HG03196 (cell line): ENCODE measurements at regions not wholly inside any gene's neighbourhood (a gene's known extent, or its start where the extent isn't known, plus 50 kb on each side); places are given as distances from the start of the nearest gene placed in this dataset.
"Not testable (repeated sequence)": the region's sequence is repeated elsewhere in the genome, so short reads cannot be mapped to it uniquely, and the experiment has no call there.

Experiments
- ATAC-seq: cut with Tn5 transposase; IDR thresholded peaks from one replicate; pipeline ENCODE4 v1.9.1; 2021; ENCODE audit not compliant: unreplicated experiment

GRCh38 chr9:106038266-106039001 lies 344.1 kb downstream of the TMEM38B start:
- ATAC-seq: no peak

DNA sequence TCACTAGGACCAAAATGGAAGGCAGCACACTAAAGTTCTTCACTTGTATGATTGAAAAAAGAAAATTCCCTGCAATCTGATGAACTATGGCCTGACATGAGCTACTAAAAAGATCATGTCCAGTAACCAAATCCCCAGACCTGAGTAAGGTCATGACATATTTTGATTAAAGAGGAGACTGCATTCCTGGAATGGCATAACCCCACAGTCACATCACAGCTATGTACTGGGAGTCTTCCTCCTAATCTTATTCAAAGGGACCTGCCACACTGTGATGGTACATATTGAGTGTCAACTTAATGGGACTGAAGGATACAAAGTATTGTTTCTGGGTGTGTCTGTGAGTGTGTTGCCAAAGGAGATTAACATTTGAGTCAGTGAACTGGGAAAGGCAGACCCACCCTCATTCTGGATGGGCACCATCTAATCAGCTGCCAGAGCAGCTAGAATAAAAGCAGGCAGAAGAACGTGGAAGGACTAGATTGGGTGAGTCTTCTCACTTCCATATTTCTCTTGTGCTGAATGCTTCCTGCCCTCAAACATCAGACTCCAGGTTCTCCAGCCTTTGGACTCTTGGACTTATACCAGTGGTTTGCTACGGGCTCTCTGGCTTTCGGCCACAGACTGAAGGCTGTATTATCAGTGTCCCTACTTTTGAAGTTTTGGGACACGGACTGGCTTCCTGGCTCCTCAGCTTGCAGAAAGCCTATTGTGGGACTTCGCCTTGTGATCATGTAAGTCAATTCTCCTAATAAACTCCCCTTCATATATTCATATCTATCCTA lies 345.0 kb downstream of the TMEM38B start:
- ATAC-seq: no peak

GRCh38 chr9:106041920-106042319 lies 347.6 kb downstream of the TMEM38B start:
- ATAC-seq: not testable (repeated sequence)

GRCh38 chr9:106051545-106051944 lies 357.2 kb downstream of the TMEM38B start:
- no peak for ATAC-seq

DNA sequence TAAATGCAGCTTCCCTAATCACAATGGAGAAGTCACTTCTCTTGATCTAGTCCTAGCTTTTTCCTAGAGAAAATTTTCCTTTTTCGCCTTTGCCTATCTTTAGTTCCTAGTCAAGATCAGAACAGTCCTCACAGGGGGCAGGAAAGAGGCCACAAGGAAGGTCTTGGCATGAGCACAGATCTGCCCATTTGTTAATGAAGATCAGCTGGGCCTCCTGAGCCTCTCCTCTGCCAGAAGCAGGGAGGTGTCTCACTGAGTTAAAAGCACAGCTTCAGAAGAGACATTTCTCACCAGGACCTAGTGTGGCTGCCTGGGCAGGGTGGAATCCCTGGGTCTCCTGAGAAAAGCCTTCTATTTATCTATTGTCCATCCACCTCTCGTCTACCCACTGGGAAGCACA lies 357.8 kb downstream of the TMEM38B start:
- no peak for ATAC-seq

GRCh38 chr9:106052735-106053134 lies 358.4 kb downstream of the TMEM38B start:
- no peak for ATAC-seq

- ATAC-seq: no peak
These were observed 362.0 kb downstream of the TMEM38B start for GRCh38 chr9:106056328-106056727.

DNA sequence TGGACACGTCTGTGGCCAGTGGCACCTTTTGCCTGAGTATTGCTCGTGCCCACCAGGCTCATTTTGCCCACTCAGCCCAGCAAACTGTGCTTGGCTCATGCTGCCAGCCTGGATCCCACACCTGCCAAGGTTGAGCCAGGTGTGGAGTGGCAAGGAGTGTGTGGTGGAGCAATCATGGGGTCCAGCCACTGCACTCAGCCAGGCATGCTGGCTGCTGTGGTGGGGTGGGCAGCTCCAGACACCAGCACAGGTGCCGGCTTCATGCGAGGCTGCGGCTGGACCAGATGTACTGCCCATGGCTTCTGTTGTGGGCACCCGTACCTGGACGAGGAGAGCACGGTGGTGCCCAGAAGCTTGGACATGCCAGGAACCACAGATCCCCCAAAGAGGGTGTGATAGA lies 364.1 kb downstream of the TMEM38B start:
- no peak for ATAC-seq

DNA sequence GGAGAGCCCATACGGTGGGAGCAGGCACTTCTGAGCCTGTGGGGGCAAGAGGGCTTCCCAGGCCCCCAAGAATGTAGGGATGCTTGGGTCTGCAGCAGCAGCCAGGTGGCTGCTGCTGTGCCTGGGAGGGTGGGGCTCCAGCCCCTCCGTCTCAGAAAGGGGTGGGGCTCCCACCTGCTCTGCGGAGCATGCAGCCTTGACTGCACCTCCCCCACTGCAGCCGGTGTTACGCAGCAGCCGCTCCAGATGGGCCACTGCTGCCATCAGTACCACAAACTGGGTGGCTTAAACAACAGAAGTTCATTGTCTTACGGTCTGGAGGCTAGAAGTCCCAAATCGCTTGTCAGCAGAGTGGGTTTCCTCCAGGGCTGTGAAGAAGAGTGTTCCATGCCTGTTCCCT lies 365.5 kb downstream of the TMEM38B start:
- ATAC-seq: no peak

- no peak for ATAC-seq
These were observed 366.5 kb downstream of the TMEM38B start for GRCh38 chr9:106060885-106061284.

- ATAC-seq: no peak
These were observed 367.9 kb downstream of the TMEM38B start for GRCh38 chr9:106062250-106062649.

DNA sequence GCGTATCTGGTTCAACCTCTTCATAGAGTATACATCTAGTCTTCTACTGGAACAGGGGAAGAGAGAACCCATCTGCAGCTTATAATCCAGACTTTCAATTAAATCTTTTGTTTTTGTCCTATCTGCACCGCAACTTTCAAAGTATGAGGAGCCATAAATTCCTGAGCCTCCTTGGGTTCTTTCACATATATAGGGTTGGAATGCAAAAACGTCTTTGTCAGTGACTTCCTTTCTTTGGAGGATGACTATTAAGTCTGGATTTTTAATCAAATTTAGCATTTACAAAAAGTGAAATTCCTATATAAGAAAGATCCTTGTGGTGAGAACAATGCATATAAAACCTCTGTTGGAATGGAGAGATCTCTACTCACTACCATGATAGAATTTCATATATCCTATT lies 370.8 kb downstream of the TMEM38B start:
- ATAC-seq: no peak

- no peak for ATAC-seq
These were observed 371.4 kb downstream of the TMEM38B start for GRCh38 chr9:106065579-106066214.

- no peak for ATAC-seq
These were observed 372.7 kb downstream of the TMEM38B start for GRCh38 chr9:106066940-106067524.

GRCh38 chr9:106069241-106069640 lies 374.9 kb downstream of the TMEM38B start:
- ATAC-seq: no peak

GRCh38 chr9:106072421-106072820 lies 378.1 kb downstream of the TMEM38B start:
- ATAC-seq: no peak

DNA sequence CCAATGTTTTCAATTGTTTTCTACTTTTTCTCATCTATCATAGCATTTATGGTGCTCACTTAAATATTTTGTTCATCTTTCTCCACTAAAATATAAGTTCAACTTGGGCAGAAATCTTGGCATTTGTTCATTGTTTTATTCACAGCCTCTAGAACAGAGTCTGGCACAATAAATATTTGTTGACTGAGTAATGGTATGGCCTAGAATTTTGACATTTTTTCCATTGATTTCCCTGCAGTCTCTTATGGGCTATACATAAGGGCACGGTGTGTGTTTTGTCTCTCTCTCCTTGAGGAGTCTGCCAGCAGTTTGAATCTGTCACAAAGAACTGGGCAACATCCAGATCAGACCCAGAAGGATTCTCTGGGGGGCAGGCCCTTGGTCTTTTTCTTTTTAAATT lies 379.7 kb downstream of the TMEM38B start:
- ATAC-seq: no peak

- ATAC-seq: no peak
These were observed 381.1 kb downstream of the TMEM38B start for GRCh38 chr9:106075236-106075959.

DNA sequence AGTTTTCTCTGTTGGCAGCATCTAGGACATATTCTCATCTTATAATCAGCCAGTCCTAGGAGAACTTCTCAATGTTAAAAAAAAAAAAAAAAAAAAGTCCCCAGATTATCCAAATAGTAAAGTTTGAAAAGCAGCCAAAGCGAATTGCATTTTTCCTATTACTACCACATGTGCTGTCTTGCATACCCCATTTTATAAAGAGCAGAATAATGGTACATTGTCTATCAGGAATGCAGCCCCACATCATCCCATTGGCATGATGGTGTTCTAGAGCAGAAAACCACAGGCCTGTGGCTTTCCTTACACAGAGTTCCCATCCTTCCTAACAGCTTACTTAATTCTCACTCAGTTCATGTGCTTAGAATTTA lies 381.6 kb downstream of the TMEM38B start:
- ATAC-seq: no peak

- ATAC-seq: no peak
These were observed 382.4 kb downstream of the TMEM38B start for GRCh38 chr9:106076711-106077110.

- no peak for ATAC-seq
These were observed 383.4 kb downstream of the TMEM38B start for GRCh38 chr9:106077731-106078130.
